Activated naive CD4-positive, alpha-beta T cell treated with anti-CD3 and anti-CD28 coated beads, Interleukin-2, amount 50 U/mL, for 72 hours (primary cell): ENCODE measurements at regions not wholly inside any gene's neighbourhood (a gene's known extent, or its start where the extent isn't known, plus 50 kb on each side); places are given as distances from the start of the nearest gene placed in this dataset.
"Not testable (repeated sequence)": the region's sequence is repeated elsewhere in the genome, so short reads cannot be mapped to it uniquely, and the experiment has no call there.

ENCODE experiments used
- ATAC-seq, 2 donors: fragments of 150-1000 bp; cut with Tn5 transposase; 2 replicates each; pipeline ENCODE4 v1.10.0; 2021; ENCODE audit warnings: mild to moderate bottlenecking in 2 of 2, moderate library complexity in 2 of 2
- DNase-seq, 2 donors: peaks; one replicate each; pipeline ENCODE4 v3.0.0; 2021 to 2022; ENCODE audit warnings: low spot score in 2 of 2
- H3K27ac Mint-ChIP-seq, 2 donors: one replicate each; pipeline ENCODE4 v1.8.0; 2022; ENCODE audit warnings: mild to moderate bottlenecking in 2 of 2, mixed read lengths in 2 of 2
- H3K36me3 Mint-ChIP-seq, 2 donors: one replicate each; pipeline ENCODE4 v1.8.0; 2022; ENCODE audit warnings: mixed read lengths in 2 of 2
- H3K9me3 Mint-ChIP-seq, 2 donors: one replicate each; pipeline ENCODE4 v1.8.0; 2022; ENCODE audit warnings: mixed read lengths in 2 of 2

DNA sequence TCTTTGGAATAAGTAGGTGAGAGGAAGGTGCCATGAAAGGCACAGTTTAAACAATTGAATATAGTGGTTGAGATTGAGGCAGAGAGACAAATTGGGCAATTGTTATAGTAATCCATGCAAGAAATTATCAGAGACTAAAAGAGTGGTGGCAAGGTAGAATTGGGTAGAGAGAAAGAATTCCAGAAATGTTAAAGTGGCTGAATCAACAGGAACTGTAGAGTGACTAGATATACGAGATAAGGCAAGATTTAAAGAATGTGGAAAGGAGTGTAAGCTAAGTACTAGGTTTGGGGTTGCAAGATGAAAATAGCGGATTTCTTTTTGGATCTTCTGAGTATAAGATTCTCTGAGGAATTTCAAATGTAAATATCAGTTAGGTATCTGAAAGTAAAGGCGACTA lies 285.2 kb downstream of the DMRTA1 start:
- ATAC-seq, result no peak
- no peak for DNase-seq
- Mint-ChIP-seq H3K27ac (no peak overlapping the region), H3K9me3 (peaks cover 21 to 26% of the 10 kb centered on the region in 2 donors), H3K36me3 (no peaks in the 10 kb centered on the region)

DNA sequence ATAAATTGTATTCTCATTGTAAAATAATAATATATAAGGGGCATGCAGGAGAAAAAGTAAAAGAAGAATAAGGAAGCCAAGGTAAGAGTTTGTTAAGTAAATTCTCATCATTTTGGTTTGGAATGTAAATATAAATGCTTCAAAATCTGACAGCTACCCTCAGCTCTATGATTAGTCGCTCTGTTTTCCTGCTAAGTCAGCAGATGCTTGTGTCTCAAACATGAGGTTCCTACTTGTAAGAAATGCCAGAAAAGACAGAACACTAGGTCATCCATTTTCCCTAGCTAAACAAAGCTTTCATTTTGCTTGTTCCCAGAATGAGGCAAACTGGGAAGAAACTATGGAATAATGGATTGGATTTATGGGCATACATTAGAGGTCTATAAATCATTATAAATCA lies 293.1 kb downstream of the DMRTA1 start:
- no peak for DNase-seq
- ATAC-seq, result no peak
- Mint-ChIP-seq H3K36me3 (peaks cover 0 to 11% of the 10 kb centered on the region in 2 donors), H3K9me3 (peaks cover 20 to 31% of the 10 kb centered on the region in 2 donors), H3K27ac (no peak overlapping the region)

DNA sequence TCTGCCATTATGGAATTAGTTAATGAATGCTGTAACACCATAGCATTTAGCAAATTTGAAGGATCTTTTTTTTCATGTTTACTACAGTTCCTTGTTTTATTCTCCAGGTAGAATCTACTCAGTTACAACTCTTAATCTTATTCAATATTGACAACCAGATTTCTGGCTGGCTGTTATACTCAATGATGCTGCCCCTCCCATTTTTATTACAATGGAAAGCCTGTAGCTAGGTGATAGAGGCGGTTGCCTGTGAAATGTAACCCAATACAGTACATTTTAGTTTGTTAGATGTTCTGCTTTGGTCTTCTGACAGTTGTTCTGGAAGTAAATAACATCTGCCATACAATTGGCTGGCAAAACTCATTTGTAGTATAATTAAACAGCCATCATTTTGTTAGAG lies 294.2 kb downstream of the DMRTA1 start:
- ATAC-seq (no peak), DNase-seq (no peak)
- Mint-ChIP-seq H3K9me3 (peaks cover 20 to 31% of the 10 kb centered on the region in 2 donors), H3K27ac (no peak overlapping the region), H3K36me3 (peaks cover 0 to 11% of the 10 kb centered on the region in 2 donors)

DNA sequence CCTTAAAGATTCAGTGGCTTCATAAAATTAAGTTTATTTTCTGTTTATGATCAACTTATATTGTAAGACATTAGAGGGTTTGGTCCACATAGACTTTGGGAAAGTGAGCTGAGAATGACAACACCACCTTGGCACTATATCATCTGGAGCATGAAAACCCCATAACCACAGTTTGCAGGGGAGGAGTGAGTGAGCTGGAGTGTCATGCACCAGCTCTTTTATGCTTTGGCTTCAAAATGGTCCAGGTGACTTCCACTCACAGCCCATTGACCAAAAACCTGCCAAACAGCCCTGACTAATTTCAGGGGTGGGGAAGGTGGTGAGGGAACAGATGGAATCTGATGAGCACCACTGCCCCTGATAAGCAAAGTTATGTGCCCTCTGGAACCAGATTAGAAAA lies 295.8 kb downstream of the DMRTA1 start:
- H3K27ac Mint-ChIP-seq, result no peak overlapping the region
- H3K9me3 Mint-ChIP-seq, result peaks cover 17 to 28% of the 10 kb centered on the region in 2 donors
- ATAC-seq, result no peak
- peaks cover 0 to 11% of the 10 kb centered on the region in 2 donors for H3K36me3 Mint-ChIP-seq
- DNase-seq, result no peak

DNA sequence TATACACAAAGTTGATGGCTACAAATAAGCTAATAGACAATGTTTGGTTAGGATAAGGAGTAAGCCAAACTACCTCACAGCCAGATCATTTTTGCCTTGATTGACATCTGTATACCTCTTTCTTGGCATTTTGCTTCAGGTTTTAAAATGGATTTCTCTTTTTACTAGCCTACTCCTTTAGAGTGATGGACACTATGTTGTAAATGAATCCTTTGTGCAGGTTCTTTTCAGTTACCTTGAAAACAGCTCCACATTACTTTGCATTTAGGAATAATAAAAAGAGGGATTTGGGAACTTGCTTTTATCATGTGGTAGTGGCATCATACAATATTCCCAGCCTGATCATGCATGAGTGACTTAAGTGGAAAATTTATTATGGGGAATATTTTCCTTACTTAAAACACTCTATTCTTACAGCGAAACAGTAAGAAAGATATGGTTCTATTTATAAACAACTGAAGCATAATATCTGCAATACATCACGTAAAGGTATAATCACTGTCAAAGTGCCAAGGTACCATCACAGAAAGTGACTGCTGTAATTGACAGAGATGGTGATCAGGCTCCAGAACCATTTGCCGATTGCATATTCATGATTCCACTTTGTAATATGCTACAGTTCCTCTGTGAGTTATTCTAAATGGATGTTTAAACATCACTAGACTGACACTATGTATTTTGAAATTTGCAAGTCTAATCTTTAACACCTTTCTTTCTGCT lies 327.0 kb downstream of the DMRTA1 start:
- ATAC-seq (no peak), DNase-seq (no peak)
- Mint-ChIP-seq H3K36me3 (no peaks in the 10 kb centered on the region), H3K9me3 (peaks cover 3 to 13% of the 10 kb centered on the region in 2 donors), H3K27ac (no peak overlapping the region)

DNA sequence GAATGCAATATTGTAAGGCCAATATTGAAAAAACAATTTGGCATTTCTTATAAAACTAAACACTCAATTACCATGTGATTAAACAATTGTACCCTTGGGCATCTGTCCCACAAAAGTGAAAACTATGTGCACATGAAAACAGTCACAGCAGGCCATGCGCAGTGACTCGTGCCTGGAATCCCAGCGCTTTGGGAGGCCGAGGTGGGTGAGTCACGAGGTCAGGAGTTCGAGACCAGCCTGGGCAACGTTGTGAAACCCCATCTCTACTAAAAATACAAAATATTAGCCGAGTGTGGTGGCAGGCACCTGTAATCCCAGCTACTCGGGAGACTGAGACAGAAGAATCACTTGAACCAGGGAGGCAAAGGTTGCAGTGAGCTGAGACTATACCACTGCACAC lies 343.7 kb downstream of the DMRTA1 start:
- Mint-ChIP-seq H3K9me3 (peaks cover 11 to 25% of the 10 kb centered on the region in 2 donors), H3K27ac (no peak overlapping the region), H3K36me3 (peaks cover 0 to 11% of the 10 kb centered on the region in 2 donors)
- DNase-seq (no peak), ATAC-seq (no peak)

DNA sequence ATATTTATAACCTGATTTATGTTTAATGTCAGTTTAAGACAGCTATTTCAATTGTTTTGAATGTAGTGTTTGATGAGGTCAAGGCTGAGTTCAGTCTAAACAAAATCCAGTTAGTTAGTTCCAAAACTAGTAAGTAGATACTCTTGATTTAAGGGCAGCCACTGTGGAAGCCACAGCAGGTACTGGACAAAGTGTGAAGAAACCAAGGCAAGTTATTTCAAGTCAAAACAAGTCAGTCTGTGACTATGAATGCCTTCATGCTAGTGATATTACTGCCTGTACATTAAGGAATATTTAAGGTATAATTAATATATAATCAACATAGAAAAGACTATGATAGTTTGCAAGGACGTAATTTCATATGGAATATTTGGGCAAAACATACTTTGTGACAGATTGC lies 362.3 kb downstream of the DMRTA1 start:
- no peak overlapping the region for H3K27ac Mint-ChIP-seq
- no peak for ATAC-seq
- H3K36me3 Mint-ChIP-seq, result no peaks in the 10 kb centered on the region
- DNase-seq, result no peak
- peaks cover 7 to 9% of the 10 kb centered on the region in 2 donors for H3K9me3 Mint-ChIP-seq

DNA sequence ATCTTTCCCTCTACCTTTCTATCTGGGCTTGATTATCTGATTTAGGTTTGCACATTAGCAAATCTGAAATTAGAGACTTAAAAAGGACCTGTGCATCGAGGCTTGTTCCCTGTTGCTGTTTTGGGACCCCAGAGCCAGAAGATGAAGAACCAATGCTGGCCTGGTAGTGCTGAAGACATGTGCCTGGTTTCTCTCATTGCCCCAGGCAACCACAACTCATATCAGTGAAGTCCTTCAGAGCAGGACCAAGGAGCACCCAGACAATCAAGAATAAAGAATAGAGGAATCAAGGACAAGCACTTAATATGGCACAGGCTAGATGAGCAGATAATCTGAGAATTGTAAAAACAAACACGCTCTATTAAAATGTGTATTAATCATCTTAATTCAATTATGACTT lies 362.7 kb downstream of the DMRTA1 start:
- peaks cover 6 to 10% of the 10 kb centered on the region in 2 donors for H3K9me3 Mint-ChIP-seq
- ATAC-seq (no peak), DNase-seq (no peak)
- no peaks in the 10 kb centered on the region for H3K36me3 Mint-ChIP-seq
- no peak overlapping the region for H3K27ac Mint-ChIP-seq

DNA sequence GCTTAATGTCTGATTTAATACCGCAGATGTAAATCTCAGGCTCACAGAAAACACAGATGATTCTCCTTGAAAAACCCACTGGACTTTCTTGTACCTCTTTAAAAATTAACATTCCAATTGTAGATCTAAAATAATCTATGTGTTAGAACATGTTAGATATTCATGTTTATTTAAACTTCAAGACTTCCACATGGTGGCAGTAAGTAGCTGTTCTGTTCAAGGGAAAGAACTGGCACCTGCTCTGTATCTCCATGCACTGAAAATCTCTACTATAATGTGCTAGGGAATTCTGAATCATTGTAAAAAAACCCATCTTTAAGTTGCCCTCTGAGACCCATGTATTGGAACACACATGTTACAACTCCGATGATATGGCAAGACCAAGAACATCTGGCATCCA lies 366.9 kb downstream of the DMRTA1 start:
- H3K36me3 Mint-ChIP-seq, result no peaks in the 10 kb centered on the region
- no peak overlapping the region for H3K27ac Mint-ChIP-seq
- no peak for ATAC-seq
- DNase-seq, result no peak
- H3K9me3 Mint-ChIP-seq, result peaks cover 8 to 21% of the 10 kb centered on the region in 2 donors

DNA sequence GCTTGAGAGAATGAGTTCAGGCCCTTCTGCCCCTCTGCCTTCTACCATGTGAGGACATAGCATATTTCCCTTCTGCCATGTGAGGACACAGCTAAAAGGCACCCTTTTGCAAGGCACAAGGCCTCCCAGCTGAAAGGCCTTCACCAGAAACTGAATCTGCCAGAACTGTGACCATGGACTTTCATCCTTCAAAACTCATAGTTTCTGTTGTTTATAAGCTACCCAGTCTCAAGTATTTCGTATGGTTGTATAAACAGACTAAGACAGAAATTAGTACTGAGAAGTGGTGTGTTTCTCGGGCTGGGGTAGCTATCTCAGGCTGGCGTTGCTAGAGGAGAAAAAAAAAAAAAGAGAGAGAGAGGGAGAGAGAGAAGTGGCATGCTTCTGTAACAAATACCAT lies 368.6 kb downstream of the DMRTA1 start:
- Mint-ChIP-seq H3K27ac (no peak overlapping the region), H3K9me3 (peaks cover 14 to 23% of the 10 kb centered on the region in 2 donors), H3K36me3 (no peaks in the 10 kb centered on the region)
- DNase-seq (no peak), ATAC-seq (no peak)

DNA sequence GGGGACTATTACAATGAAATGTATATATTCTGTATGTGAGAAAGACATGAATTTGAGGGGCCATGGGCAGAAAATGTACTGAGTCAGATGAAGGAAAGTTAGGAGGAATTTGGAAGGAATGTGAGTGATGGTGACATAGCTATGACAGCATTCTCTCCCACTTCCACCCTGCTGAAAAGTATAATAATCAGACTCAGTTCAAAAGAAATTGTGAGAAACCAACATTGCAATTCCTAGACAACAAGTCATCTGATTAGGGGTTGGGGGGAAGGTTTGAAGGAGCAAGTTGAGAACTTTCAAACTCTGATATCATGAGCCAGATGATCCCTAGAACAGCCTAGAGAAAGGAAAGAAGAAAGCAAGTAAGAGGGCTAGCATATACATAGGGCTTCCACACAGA lies 370.6 kb downstream of the DMRTA1 start:
- no peak for ATAC-seq
- Mint-ChIP-seq H3K9me3 (peaks cover 20 to 26% of the 10 kb centered on the region in 2 donors), H3K27ac (no peak overlapping the region), H3K36me3 (no peaks in the 10 kb centered on the region)
- DNase-seq, result no peak

DNA sequence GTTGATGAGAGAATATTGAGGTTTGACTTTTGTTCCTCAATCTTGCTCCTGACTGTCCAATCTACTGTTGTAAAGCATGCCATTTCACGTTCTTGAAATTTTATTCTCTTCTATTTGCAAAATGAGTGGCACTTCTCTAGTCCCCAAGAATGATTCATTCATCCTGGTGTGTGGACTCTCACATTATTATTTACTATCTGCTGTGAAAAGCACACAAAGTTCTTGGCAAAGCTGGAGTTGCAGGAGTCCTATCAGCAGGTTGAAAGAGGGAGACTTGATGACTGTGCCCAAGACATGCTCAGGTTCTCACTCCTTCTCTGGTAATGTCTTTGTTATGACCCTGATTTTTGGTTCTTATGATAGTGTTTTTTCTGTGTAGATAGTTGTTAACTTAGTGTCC lies 382.6 kb downstream of the DMRTA1 start:
- DNase-seq (no peak), ATAC-seq (no peak)
- Mint-ChIP-seq H3K36me3 (no peaks in the 10 kb centered on the region), H3K9me3 (peaks cover 0 to 28% of the 10 kb centered on the region in 2 donors), H3K27ac (no peak overlapping the region)

DNA sequence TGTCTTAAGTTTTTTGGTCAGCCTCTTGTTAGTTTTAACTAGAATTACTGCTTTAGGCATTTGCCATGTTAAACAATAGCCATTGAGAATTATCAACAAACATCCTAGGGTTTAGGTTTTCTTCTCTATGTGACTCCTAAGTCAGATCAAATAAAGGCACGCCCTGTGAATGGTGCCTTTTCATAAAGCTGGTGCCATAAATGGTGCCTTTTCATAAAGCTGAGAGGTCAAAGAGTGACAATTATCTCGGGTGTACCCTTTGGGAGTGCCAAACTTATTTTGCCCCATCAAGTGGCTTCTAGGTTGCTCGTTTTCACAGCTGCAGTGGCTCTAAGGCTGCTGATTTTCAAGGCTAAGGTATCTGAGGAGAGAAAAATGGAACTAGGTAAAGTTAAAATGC lies 391.6 kb downstream of the DMRTA1 start:
- no peak for ATAC-seq
- Mint-ChIP-seq H3K36me3 (no peaks in the 10 kb centered on the region), H3K27ac (no peak overlapping the region), H3K9me3 (peaks cover 0 to 9% of the 10 kb centered on the region in 2 donors)
- DNase-seq, result no peak

DNA sequence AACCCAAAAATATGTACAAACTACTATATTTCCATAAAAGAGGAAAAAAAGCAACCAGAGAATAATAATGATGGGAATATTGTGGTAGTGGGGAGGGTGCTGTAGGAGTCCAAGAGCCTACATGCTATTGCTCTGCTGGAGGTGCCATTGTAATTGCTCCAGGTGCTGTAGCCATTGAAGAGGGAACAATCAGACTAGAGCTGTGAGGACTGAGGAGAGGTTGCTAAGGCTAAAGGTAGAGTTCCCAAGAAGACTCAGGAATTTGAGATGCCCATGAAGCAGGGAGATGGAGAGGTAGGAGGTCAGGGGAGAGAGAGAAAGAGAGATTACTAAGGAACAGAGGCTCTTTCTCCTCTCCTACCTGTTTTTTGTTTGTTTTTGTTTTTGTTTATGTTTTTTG lies 394.0 kb downstream of the DMRTA1 start:
- no peak for DNase-seq
- Mint-ChIP-seq H3K9me3 (peaks cover 1 to 19% of the 10 kb centered on the region in 2 donors), H3K36me3 (peaks cover 4% of the 10 kb centered on the region in 2 donors), H3K27ac (no peak overlapping the region)
- no peak for ATAC-seq

DNA sequence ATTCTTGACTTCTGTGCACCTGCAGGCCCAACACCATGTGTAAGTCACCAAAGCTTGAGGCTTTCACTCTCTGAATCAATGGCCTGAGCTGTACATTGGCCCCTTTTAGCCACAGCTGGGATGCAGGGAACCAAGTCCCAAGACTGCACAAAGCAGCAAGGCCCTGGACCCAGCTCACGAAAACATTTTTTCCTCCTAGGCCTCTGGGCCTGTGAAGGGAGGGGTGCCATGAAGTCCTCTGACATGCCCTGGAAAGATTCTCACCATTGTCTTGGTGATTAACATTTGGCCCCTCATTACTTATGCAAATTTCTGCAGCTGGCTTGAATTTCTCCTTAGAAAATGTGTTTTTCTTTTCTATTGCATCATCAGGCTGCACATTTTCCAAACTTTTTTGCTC lies 398.6 kb downstream of the DMRTA1 start:
- not testable (repeated sequence) for H3K27ac Mint-ChIP-seq, H3K36me3 Mint-ChIP-seq, DNase-seq, ATAC-seq
- H3K9me3 Mint-ChIP-seq, result peaks cover 15 to 36% of the 10 kb centered on the region in 2 donors

DNA sequence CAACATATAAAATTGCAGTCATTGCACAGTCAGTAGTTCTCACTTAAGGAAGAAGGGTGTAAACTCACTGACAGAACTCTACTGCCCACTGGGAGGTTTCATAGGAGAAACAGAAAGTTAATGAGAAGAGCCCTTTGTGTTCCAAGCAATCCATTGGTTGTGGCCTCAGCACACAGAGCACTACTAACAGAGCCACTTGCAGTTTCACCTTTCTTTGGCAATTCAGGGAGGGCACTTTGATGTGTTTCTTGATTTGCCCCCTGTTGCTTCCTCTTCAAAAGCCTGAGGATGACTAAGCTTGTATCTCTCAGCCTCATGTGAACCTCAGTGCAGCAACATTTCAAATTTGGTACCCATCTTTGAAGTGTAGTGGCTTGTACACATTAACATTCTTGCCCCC lies 409.4 kb downstream of the DMRTA1 start:
- ATAC-seq, result no peak
- Mint-ChIP-seq H3K36me3 (no peaks in the 10 kb centered on the region), H3K9me3 (peaks cover 10 to 33% of the 10 kb centered on the region in 2 donors), H3K27ac (no peak overlapping the region)
- no peak for DNase-seq

DNA sequence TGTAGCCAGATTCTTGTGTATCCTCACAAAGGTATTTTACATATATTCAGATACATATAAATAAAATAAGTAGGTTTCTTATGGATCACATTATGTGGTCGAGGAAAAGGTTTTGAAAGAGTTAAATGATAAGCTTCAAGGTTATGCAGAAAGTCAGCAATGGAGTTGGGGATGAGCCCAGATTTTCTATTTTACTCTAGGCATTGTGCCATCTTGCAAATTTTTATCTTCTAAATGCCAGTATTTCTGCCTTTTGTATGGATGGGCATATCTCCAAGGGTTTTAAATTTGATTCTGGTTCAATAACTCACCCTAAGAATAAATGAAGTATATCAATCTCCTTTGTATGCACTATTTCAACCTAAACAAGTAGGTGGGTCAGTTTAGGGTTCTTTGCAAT lies 410.7 kb downstream of the DMRTA1 start:
- Mint-ChIP-seq H3K36me3 (no peaks in the 10 kb centered on the region), H3K27ac (no peak overlapping the region), H3K9me3 (peaks cover 19 to 26% of the 10 kb centered on the region in 2 donors)
- ATAC-seq (no peak), DNase-seq (no peak)

DNA sequence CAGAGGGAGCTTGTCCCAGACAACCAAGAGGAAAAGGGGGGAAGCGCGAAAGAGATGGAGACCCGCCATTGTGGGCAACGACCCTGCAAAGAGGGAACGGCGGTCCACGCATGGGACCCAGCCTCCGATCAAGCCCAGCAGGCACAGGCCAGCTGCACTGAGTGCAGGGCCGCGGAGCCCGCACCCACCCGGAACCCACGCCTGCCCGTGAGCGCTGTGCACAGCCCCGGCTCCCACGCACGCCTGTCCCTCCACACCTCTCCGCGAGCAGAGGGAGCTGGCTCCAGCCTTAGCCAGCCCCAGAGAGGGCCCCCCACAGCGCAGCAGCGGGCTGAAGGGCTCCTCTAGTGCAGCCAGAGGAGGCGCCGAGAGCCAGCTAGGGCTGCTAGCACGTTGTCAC lies 416.5 kb downstream of the DMRTA1 start:
- H3K27ac Mint-ChIP-seq, result no peak overlapping the region
- ATAC-seq, result no peak
- DNase-seq, result no peak
- peaks cover 21 to 33% of the 10 kb centered on the region in 2 donors for H3K9me3 Mint-ChIP-seq
- H3K36me3 Mint-ChIP-seq, result no peaks in the 10 kb centered on the region
